ENCODE measurements at regions not wholly inside any gene's neighbourhood (a gene's known extent, or its start where the extent isn't known, plus 50 kb on each side); places are given as distances from the start of the nearest gene placed in this dataset.

GRCh38 chr6:94144807-94145206 lies 725.4 kb upstream of the EPHA7 start:
- TF ChIP-seq CTCF (IDR thresholded peaks at IDR 0.05) (no peak), POLR2A (IDR thresholded peaks at IDR 0.05) (no peak)

Measured in right lobe of liver (tissue), 4 donors.